Midbrain (tissue), 1 donor: ENCODE measurements at regions not wholly inside any gene's neighbourhood (a gene's known extent, or its start where the extent isn't known, plus 50 kb on each side); places are given as distances from the start of the nearest gene placed in this dataset.
"Not testable (repeated sequence)": the region's sequence is repeated elsewhere in the genome, so short reads cannot be mapped to it uniquely, and the experiment has no call there.

Experiments
- DNase-seq: peaks from one replicate; lab custom pipeline; 2025; lab: John Stamatoyannopoulos, UW

DNA sequence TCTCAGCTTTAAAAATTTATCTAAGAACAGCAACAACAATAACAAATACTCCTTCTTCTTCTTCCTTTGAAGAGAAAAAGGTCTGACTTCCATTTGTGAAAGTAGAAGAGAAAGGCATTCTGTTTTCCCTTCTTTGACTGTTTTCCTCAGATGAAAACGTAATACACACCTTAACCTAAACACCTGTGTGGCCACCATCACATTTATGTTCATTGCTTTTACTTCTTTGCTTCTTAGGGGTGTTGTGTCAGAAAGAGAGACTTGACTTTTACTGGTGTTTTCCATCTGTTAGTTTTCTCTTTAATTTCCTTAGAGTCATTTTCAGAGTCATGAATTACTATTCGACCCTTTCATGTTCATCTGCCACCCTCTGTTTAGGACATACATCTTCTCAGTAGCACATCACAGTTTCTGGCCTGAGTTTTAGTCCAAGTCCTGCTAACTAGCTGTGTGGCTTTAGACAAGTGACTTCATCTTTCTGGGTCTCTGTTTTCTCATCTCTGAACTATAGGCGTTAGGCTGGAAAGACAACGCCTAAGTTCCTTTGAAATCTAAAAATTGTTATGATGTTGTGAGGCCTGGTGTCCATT lies 283.8 kb downstream of the GATA3 start:
- no peak for DNase-seq

- DNase-seq: no peak
These were observed 290.3 kb downstream of the GATA3 start for GRCh38 chr10:8344756-8345155.

DNA sequence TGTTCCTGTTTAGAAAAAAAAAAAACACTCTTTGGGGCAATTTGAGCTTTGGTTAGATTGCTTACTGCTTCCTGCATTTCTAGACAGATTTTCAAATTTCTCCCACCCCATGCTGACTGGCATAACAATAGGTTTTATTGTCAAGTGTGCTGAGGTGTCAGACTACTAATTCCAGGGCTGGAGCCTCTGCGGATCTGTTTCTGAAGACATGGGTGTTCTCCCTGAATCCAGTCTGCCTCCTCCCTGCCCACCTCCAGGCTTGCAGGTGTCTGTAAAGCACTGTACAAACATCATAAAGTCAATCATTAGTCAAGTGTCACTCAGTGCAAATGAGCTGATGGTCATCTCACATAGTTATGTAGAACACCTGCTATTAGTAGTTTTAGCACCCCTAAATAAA lies 292.4 kb downstream of the GATA3 start:
- no peak for DNase-seq

DNA sequence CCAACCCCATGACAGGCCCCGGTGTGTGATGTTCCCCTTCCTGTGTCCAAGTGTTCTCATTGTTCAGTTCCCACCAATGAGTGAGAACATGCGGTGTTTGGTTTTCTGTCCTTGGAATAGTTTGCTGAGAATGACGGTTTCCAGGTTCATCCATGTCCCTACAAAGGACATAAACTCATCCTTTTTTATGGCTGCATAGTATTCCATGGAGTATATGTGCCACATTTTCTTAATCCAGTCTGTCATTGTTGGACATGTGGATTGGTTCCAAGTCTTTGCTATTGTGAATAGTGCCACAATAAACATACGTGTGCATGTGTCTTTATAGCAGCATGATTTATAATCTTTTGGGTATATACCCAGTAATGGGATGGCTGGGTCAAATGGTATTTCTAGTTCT lies 293.1 kb downstream of the GATA3 start:
- not testable (repeated sequence) for DNase-seq

- no peak for DNase-seq
These were observed 295.2 kb downstream of the GATA3 start for GRCh38 chr10:8349610-8350249.

DNA sequence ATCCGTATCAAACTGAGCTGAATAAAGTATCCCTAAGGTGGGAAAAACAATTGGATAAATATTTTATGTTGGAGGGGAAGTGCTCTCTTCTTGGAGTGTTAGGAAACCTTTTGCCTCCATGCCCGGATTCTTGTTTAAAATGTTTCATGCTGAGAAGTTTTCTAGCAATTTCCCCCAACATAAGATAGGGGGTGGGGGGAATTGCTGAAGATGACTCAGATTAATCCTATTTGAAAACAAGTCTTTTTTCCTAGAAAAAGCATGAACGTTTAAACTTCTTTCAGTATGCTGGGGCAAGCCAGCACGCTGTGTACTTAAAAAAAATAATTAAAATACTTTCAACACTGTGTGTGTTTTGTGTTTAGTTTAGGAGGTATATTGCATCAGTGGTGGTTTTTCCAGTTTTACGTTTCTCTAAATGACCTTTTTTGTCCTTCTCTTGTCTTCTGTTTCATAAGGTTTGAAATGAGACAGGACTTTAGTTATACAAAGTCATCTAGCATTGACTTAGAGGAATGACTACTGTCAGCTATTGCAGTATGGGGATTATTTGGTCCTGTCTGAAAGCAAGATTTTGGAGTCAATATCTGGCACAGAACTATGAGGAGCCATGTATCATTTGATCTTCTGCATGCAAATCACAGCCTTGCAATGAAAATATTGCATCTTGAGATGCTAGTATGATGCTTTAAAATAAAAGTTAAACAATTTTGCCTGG lies 295.9 kb downstream of the GATA3 start:
- no peak for DNase-seq

DNA sequence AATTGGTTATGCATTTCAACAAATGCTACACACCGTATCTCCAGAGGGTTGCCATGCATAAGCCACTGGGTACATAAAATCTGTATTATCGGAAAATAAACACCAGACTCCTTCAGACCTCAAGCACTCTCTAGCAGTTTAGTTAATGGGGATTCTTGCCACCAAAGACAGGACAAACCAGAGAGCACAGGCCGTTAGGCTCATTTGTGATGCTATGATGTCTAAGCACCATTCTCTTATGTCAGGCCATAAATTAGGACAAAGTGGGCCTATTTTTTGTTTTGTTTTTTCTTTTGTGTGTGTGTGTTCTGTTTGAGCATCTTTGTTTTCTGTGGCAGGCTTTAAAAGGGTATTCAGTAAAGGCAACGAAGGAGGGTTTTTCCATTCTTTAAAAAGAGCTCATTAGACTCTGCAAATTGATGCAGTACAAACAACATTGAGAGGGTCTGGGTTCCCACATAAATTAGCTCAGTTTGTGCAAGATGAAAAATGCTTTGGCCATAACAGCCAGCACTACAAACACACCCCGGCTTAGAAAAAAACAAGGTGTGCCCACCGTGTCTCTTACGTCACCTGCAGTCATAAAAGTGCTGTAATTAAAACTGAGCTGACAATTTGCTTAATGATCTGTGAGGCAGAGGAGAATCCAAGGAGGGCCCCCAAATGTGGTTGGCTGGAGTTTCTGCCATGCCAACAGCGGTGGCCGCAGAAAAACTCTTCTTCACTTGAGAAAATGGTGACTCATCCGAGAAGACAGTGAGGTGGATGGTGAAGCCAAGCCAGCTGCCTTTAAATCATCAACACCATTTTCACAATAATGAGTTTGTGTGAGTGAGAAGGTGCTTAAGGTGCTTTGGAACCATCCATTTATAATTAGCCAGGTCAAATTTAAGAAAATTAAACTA lies 297.9 kb downstream of the GATA3 start:
- DNase-seq: no peak

- DNase-seq: no peak
These were observed 301.8 kb downstream of the GATA3 start for GRCh38 chr10:8356283-8356682.

DNA sequence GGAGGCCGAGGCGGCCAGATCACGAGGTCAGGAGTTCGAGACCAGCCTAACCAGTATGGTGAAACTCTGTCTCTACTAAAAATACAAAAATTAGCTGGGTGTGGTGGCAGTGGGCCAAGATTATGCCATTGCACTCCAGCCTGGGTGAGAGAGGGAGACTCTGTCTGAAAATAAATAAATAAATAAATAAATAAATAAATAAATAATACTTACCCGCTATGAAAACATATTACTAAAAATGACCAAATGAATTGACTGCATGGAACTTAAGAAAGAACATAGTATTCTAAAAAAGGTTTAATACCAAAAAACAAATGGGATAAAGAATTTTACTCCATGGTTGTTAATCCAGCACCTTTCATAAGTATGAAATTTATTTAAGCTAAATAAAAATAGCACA lies 305.0 kb downstream of the GATA3 start:
- no peak for DNase-seq

GRCh38 chr10:8360365-8360764 lies 305.9 kb downstream of the GATA3 start:
- no peak for DNase-seq

DNA sequence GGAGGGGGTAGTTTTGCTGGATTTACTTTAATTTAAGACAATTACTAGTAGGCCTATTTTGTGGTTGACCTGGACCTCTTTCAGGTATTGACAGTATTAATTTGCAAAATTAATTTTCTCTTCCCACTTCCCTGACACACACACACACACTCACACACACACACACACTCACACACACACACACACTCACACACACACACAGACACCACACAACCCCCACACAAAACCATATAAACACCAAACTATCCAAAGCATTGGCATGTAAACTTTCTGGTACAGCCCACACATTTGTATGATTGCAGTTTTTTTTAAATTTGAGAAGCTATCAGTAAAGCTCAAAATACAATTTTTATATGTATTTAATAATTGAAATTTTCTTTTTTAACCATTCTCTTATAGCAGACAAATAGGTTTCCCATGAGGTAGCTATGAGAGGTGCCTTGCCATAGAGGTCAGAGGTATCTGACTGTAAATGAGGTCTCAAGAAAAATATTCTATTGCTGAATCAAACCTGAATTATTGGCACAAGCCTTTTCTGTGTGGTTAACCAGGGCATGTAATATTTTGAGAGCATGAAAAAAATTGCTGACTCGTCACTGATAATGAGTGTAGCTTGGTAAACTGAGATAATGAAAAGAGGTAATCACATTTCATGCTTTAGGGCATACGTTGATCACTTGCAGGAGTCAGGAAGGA lies 306.5 kb downstream of the GATA3 start:
- no peak for DNase-seq

GRCh38 chr10:8361510-8361844 lies 307.0 kb downstream of the GATA3 start:
- DNase-seq: no peak

- no peak for DNase-seq
These were observed 311.7 kb downstream of the GATA3 start for GRCh38 chr10:8365935-8366911.

DNA sequence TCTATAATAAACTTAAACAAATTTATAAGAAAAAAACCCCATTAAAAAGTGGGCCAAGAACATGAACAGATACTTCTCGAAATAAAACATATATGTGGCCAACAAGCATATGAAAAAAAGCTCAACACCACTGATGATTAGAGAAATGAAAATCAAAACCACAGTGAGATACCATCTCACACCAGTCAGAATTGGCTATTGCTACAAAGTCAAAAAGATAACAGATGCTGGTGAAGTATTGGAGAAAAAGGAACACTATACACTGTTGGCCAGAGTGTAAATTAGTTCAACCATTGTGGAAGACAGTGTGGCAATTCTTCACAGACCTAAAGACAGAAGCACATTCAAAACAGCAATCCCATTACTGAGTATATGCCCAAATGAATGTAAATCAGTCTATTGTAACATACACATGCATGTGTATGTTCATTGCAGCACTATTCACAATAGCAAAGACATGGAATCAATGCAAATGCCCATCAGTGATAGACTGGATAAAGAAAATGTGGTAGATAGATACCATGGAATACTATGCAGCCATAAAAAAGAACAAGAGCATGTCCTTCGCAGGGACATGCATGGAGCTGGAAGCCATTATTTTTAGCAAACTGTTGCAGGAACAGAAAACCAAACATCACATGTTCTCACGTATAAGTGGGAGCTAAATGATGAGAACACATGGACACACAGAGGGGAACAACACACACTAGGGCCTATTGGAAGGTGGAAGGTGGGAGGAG lies 313.4 kb downstream of the GATA3 start:
- DNase-seq: not testable (repeated sequence)

- DNase-seq: no peak
These were observed 315.2 kb downstream of the GATA3 start for GRCh38 chr10:8369666-8370065.

DNA sequence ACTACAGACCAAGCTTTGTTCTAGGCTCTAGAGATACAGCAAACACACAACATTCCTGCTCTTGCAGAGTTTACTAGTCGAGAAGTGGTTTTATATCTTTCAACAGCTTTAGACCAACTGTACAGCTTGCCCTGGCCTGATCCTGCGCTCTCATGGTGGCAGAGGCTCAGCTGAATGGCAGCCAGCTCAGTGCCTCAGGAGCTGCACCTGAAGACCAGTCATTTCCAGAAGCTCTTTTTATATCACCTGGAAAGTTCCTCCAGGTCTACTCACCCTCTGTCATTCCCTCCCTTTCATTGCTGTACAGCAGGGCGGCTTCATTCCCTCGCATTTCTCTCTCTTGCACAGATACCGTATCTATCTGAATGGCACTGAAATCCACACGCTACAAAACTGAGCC lies 319.8 kb downstream of the GATA3 start:
- DNase-seq: no peak

DNA sequence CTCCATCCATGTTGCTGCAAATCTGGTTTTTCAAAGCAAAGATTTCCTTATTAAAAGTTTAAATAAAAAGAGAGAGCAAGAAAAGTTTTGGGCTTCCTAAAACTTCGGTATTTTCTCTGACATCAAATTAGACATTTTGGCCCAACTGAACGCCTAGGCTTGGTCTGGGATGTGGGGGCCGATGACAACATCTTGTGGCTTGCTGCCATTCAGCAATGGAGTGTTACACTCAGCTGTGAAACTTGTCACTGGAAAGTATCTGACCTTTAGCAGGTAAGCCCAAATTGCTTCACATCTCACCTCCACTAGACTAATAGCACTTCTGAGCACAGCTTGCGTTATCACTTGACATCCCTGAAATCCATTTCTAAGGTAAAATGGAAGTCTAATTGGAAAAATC lies 320.6 kb downstream of the GATA3 start:
- no peak for DNase-seq

DNA sequence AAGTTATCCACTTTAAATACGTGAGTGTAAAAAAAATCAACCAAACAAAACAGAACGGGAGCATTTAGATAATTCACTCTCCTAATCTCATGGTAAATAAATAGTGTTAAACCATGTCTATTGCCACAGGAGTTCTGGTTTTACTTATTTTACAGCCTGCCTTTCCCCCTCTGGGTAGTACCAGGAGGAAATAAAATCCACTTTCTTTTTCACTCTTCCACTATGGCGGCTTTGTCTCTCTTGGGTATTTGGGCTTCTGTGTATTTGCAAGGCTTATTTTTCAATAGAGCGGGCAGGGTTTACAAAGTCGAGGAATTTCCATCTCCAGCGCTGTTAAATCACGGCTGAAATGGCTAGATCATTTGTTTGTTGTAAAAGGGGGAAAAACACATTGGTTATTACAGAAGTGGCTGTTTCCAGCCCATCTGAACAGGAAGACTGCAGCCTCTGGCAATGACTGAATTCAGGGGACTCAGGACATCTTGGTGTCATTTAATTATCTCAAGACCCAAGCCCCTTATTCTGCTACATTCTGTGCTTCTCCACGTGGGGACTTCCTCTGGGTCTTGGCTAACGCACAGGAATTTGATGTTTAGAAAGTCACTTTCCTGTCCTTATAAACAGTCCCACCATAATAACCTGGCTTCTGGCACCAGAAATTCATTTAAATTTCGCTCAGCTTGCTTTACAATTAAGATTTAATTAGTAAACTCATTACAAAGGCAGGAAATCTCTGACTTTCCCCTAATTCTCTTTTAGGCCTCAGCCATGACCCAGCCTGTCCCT lies 323.9 kb downstream of the GATA3 start:
- DNase-seq: no peak
